ENCODE measurements at regions not wholly inside any gene's neighbourhood (a gene's known extent, or its start where the extent isn't known, plus 50 kb on each side); places are given as distances from the start of the nearest gene placed in this dataset.

GRCh38 chr13:33464345-33464744 is 178.8 kb upstream of the STARD13 start:
- TF ChIP-seq POLR2AphosphoS5 (IDR thresholded peaks at IDR 0.05; ENCODE audit: borderline replicate concordance, low read depth, low read length) = no peak
- TF ChIP-seq FOXP2 (optimal IDR thresholded peaks at IDR 0.05; ENCODE audit: control extremely low read depth, extremely low read length, insufficient read depth) = no peak
- no peak for TF ChIP-seq EZH2 (IDR thresholded peaks at IDR 0.05)

Measured in SK-N-MC (cell line).